CD14-positive monocyte (primary cell): ENCODE measurements at regions not wholly inside any gene's neighbourhood (a gene's known extent, or its start where the extent isn't known, plus 50 kb on each side); places are given as distances from the start of the nearest gene placed in this dataset.

Experiments
- DNase-seq, 3 donors: peaks; one replicate each; pipeline ENCODE4 v3.0.0-alpha.2; 2011 to 2022
- H2AFZ ChIP-seq: 2 replicates; pipeline ENCODE4 v1.6.0; 2012; ENCODE audit warnings: mild to moderate bottlenecking, low read depth, low read length, inconsistent platforms; ENCODE audit not compliant: insufficient read depth, poor library complexity, severe bottlenecking
- H3K27ac ChIP-seq, 2 donors: 1 replicate in 1 of 2; 2 replicates in 1 of 2; pipeline ENCODE4 v1.5.1; 2012 to 2013; ENCODE audit warnings: low read length in 2 of 2, control low read depth in 1 of 2, inconsistent platforms in 1 of 2, low read depth in 1 of 2, mild to moderate bottlenecking in 1 of 2
- H3K27me3 ChIP-seq, 2 donors: one replicate each; pipeline versions ENCODE4 v1.6.0 to v1.6.1; 2011 to 2013; ENCODE audit warnings: low read length in 2 of 2; ENCODE audit not compliant: control insufficient read depth in 2 of 2, insufficient read depth in 2 of 2
- H3K36me3 ChIP-seq, 2 donors: replicated peaks in 1 of 2; 1 replicate in 1 of 2; 2 replicates in 1 of 2; pipeline versions ENCODE4 v1.5.1 to v1.6.1; 2012 to 2013; ENCODE audit warnings: low read length in 2 of 2, control low read depth in 1 of 2, inconsistent platforms in 1 of 2, mild to moderate bottlenecking in 1 of 2; ENCODE audit not compliant: insufficient read depth in 2 of 2, control insufficient read depth in 1 of 2
- H3K4me1 ChIP-seq, 2 donors: 1 replicate in 1 of 2; 2 replicates in 1 of 2; pipeline versions ENCODE4 v1.5.1 to v1.6.1; 2012 to 2013; ENCODE audit warnings: low read length in 2 of 2, control low read depth in 1 of 2, inconsistent platforms in 1 of 2, mild to moderate bottlenecking in 1 of 2, moderate library complexity in 1 of 2; ENCODE audit not compliant: insufficient read depth in 2 of 2, control insufficient read depth in 1 of 2
- H3K4me2 ChIP-seq: replicated peaks from 2 replicates; pipeline ENCODE3; 2012; ENCODE audit warnings: low read length, moderate library complexity, mild to moderate bottlenecking; ENCODE audit not compliant: poor library complexity, severe bottlenecking; ENCODE audit errors: extremely low read depth
- H3K4me3 ChIP-seq, 3 experiments: fragments of 200-600 bp in 1 of 3; sonication (generic) in 1 of 3; replicated peaks in 1 of 3; 1 replicate in 2 of 3; 2 replicates in 1 of 3; pipeline ENCODE4 v1.5.1; 2011 to 2013; ENCODE audit warnings: low read length in 3 of 3, mild to moderate bottlenecking in 3 of 3, control low read depth in 2 of 3, low read depth in 2 of 3, inconsistent platforms in 1 of 3, moderate library complexity in 1 of 3
- H3K79me2 ChIP-seq: 2 replicates; pipeline ENCODE4 v1.6.0; 2012; ENCODE audit warnings: mild to moderate bottlenecking, control low read depth, inconsistent platforms, low read length, moderate library complexity; ENCODE audit not compliant: insufficient read depth
- H3K9ac ChIP-seq: 2 replicates; pipeline ENCODE4 v1.6.0; 2017; ENCODE audit warnings: low read length, mild to moderate bottlenecking; ENCODE audit not compliant: insufficient read depth, poor library complexity, severe bottlenecking
- H3K9me3 ChIP-seq, 2 donors: replicated peaks in 1 of 2; 1 replicate in 1 of 2; 2 replicates in 1 of 2; pipeline versions ENCODE4 v1.5.1 to v1.6.1; 2012 to 2013; ENCODE audit warnings: low read length in 2 of 2, control low read depth in 1 of 2; ENCODE audit not compliant: control insufficient read depth in 1 of 2, insufficient read depth in 1 of 2
- H4K20me1 ChIP-seq: 2 replicates; pipeline ENCODE4 v1.6.0; 2012; ENCODE audit warnings: mild to moderate bottlenecking, low read length, control low read depth, moderate library complexity; ENCODE audit not compliant: insufficient read depth
- H3K27ac Mint-ChIP-seq, 7 donors: one replicate each; pipeline ENCODE4 v1.8.0; 2020; ENCODE audit warnings: mild to moderate bottlenecking in 7 of 7, mixed read lengths in 7 of 7, moderate library complexity in 6 of 7, inconsistent platforms in 2 of 7
- H3K27me3 Mint-ChIP-seq, 3 donors: one replicate each; pipeline ENCODE4 v1.8.0; 2021 to 2022; ENCODE audit warnings: low read depth in 3 of 3, mild to moderate bottlenecking in 3 of 3, mixed read lengths in 3 of 3, moderate library complexity in 3 of 3, inconsistent platforms in 1 of 3
- H3K36me3 Mint-ChIP-seq, 2 donors: one replicate each; pipeline ENCODE4 v1.8.0; 2020; ENCODE audit warnings: mixed read lengths in 2 of 2, inconsistent platforms in 1 of 2, mild to moderate bottlenecking in 1 of 2
- H3K4me1 Mint-ChIP-seq: one replicate; pipeline ENCODE4 v1.8.0; 2020; ENCODE audit warnings: mild to moderate bottlenecking, mixed read lengths
- H3K4me3 Mint-ChIP-seq, 2 donors: one replicate each; pipeline ENCODE4 v1.8.0; 2020; ENCODE audit warnings: mild to moderate bottlenecking in 2 of 2, mixed read lengths in 2 of 2, moderate library complexity in 1 of 2
- H3K9me3 Mint-ChIP-seq, 7 donors: one replicate each; pipeline ENCODE4 v1.8.0; 2020 to 2022; ENCODE audit warnings: mixed read lengths in 7 of 7, mild to moderate bottlenecking in 6 of 7, moderate library complexity in 6 of 7, inconsistent platforms in 2 of 7
- CTCF ChIP-seq: fragments of 200-600 bp; IDR thresholded peaks from one replicate; pipeline ENCODE4 v1.8.0; 2022; ENCODE audit warnings: antibody characterized with exemption, mild to moderate bottlenecking
- WGBS: methylation state at CpG from one replicate; pipeline ENCODE4 v1.1.5; 2013; ENCODE audit warnings: missing lambda C conversion rate; ENCODE audit not compliant: insufficient coverage; 5-methylcytosine and 5-hydroxymethylcytosine counted together
- intact Hi-C, 2 donors: fragments of 100-400 bp; cut with micrococcal nuclease; formaldehyde crosslinking; loops; one replicate each; pipeline versions ENCODE4 v1.15.0 to v1.15.1; 2023

GRCh38 chr15:29398907-29399306 is 129.3 kb upstream of the NSMCE3 start:
- Mint-ChIP-seq H3K27ac (no peak overlapping the region), H3K27me3 (peaks cover 0 to 7% (median 1%) of the 10 kb centered on the region in 3 donors), H3K4me1 (peaks cover 6% of the 10 kb centered on the region), H3K4me3 (no peak overlapping the region), H3K9me3 (peaks cover 0 to 5% (median 2%) of the 10 kb centered on the region in 7 donors), H3K36me3 (no peaks in the 10 kb centered on the region)
- Histone ChIP-seq H3K36me3 (no peaks in the 10 kb centered on the region), H4K20me1 (no peaks in the 10 kb centered on the region), H3K79me2 (no peaks in the 10 kb centered on the region), H3K27ac (no peak overlapping the region), H3K4me1 (peaks cover 0 to 9% of the 10 kb centered on the region in 2 donors), H3K4me2 (no peak overlapping the region), H2AFZ (no peak overlapping the region), H3K4me3 (no peak overlapping the region), H3K9me3 (no peaks in the 10 kb centered on the region), H3K27me3 (no peaks in the 10 kb centered on the region), H3K9ac (no peak overlapping the region)
- no peak for DNase-seq
- intact Hi-C loops: no loop called here
- no peak for TF ChIP-seq CTCF
- WGBS: no CpG with 5 or more reads among the region's 1 CpG

DNA sequence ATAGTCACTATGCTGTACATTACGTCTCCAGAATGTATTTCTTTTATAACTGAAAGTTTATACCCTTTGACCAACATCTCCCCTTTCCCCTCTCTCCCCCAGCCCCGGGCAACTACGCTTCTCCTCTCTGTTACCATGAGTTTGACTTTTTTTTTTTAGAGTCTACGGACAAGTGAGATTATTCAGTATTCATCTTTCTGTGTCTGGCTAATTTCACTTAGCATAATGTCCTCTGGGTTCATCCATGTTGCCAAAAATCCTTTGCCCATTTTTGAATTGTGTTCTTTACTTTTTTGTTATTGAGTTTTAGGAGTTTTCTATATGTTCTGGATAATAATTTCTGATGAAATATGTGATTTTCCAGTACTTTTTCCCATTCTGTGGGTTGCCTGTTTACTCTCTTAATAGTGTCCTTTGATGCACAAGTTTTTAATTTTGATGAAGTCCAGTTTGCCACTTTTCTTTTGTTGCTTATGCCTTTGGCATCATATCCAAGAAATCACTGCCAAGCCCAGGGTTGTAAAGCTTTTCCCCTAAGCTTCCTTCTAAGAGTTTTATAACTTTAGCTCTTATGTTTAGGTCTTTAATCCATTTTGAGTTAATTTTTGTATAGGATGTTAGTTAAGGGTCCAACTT is 126.7 kb upstream of the NSMCE3 start:
- H3K4me2 ChIP-seq: no peak overlapping the region
- Mint-ChIP-seq H3K4me1 (no peaks in the 10 kb centered on the region), H3K36me3 (no peaks in the 10 kb centered on the region), H3K9me3 (peaks cover 0 to 7% (median 4%) of the 10 kb centered on the region in 7 donors), H3K4me3 (no peak overlapping the region), H3K27ac (no peak overlapping the region), H3K27me3 (peaks cover 0 to 5% (median 0%) of the 10 kb centered on the region in 3 donors)
- H3K4me3 ChIP-seq: no peak overlapping the region
- no peaks in the 10 kb centered on the region for H3K36me3 ChIP-seq
- H4K20me1 ChIP-seq: no peaks in the 10 kb centered on the region
- no peaks in the 10 kb centered on the region for H3K4me1 ChIP-seq
- H3K9me3 ChIP-seq: no peaks in the 10 kb centered on the region
- DNase-seq: no peak
- TF ChIP-seq CTCF: no peak
- no peak overlapping the region for H2AFZ ChIP-seq
- no peak overlapping the region for H3K27ac ChIP-seq
- H3K27me3 ChIP-seq: no peaks in the 10 kb centered on the region
- H3K9ac ChIP-seq: no peak overlapping the region
- intact Hi-C loops: no loop called here
- no CpG with 5 or more reads among the region's 4 CpGs for WGBS
- H3K79me2 ChIP-seq: no peaks in the 10 kb centered on the region
